ENCODE measurements at regions not wholly inside any gene's neighbourhood (a gene's known extent, or its start where the extent isn't known, plus 50 kb on each side); places are given as distances from the start of the nearest gene placed in this dataset.

DNA sequence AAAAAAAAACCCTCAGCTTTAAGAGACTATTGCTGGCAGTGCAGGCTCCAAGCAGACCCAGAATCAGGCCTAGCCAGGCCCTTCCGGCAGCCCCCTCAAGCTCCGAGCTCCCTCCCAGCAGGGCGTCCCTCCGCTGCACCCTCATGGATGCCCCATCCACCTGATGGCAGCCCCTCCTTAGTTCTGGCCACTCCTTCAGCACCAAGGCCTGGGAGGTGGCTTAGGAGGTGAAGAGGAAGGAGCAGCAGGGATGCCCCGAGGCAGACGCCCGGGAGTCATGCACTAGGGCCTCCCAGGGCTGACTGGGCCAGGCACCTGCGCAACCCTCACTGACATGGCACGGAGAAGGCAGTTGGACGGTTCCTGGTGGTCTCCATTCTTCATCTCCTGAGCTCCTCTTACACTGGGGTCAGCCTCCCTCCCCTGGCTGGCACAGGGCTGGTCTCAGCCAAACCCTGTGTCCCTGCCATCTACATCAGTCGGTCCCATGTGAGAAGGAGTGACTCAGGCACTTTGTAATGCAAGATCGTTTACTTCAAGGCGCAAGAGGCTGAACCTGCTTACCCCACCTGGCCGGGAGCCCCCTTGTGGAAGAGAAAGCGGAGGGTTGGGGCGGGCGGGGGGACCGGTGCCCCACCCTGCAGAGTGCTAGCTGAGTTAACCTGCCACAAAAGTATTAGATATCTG, 53.5 kb upstream of the ID2 start:
- no peak for DNase-seq

DNA sequence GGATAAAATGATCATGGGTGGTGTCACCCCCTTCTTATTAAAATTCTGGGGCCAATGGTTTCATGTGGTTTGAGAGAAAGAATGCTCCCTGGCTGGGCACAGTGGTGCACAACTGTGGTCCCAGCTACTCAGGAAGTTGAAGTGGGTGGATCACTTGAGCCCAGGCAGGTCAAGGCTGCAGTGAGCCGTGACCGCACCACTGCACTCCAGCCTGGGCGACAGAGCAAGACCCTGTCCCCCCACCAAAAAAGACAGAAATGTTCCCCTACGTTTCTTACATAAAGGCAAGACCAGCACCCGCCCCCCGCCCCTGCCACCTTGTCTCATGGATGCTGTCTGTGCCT, 53.0 kb upstream of the ID2 start:
- no peak for DNase-seq

DNA sequence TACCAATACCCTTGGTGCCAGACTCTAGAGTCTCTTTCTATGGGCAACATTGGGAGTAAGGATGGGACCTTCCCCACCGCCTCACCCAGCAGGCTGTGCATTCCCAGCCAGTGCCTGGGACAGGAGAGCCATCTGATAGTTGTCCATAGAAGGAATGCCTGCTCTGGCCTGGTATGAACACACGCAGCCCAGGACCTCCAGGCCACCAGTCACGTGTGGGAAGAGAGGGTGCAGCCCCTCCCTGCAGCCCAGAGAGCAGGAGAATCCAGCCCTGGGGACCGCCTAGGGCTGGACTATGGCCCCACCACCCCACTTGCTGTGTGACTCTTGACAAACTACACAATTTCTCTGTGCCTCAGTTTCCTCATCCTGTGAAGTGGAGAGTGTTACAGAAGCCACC, 52.5 kb upstream of the ID2 start:
- no peak for DNase-seq

DNA sequence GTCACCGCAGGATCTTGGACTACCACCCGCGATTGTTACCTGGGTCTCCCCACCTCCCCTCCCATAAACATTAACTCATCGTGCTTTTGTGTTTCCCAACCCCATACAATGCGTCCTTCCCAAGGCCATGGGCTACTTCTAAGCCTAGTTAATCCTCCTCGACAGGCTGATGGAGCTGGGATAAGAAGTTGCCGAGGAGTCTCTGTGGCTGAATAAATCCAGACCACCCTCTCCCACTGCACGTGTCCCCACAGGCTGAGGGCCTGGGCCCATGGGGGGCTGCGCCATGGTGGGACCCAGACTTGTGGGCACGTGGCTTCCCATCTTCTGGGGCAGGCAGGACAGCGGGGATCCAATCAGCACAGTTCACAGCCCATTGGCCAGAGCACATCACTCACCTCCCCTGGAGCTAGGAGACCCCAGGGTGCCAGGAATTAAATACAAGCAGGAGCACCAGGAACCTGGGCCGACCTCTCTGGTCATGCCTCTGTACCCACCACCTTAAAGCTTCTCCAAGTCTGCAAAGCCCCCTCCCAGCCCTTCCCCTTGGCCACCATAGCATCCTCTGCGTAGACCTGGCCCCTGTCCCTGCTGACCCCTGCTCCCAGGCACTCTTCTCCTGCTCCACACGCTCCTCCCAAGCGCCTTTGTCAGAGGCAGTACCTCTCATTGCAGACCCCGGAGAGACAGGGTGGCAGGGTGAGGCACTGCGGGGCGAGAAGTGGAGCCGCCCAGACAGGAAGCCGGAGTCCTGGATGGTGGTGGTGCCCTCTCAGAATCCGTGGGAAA, 51.0 kb upstream of the ID2 start:
- no peak for DNase-seq

DNA sequence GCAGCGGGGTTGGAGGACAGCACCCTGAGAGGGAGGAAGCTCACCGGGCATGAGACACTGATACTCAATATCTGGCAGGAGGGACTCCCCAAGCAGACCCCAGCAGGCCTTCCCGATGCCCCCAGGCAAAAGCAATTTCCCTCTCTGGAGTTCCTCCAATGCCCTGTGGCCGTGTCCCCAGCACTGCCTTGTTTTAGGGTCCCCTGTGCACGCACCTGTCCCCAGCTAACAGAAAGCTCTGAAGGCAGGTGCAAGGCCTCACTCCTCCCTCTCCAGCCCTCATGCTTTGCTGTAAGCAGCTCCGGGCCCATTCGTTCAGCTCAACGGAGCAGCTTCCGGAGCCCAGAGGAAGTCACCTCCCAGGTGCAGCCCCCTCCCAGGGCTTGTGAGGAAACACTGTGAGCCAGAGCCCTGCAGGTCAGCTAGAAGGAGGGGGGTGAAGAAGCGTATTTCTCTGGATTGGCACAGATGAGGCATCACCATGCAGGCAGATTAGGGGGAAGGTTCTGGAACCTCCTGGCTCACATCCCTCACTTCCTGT, 50.3 kb upstream of the ID2 start:
- no peak for DNase-seq

All from DMS79 treated with DMSO at 0.1 percent for 48 hours (cell line).